ENCODE measurements at regions not wholly inside any gene's neighbourhood (a gene's known extent, or its start where the extent isn't known, plus 50 kb on each side); places are given as distances from the start of the nearest gene placed in this dataset.

DNA sequence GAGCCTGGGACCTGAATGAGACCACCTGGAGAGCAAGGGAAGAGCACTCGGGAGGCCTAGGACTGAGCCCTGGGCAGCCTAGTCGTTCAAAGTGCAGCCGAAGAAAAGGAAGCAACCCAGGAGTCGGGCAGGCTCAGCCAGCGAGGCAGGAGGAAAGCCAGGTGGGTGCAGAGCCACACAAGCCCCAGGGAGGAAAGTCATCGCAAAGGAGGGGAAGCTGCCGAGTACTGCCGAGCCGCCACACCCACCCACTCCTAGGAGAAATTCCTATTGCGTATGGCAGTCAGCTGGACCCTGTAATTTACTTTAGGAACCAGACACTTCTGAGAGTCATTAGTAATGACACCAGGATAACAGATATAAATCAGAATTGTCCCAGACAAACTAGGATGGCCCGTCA lies 187.6 kb downstream of the KATNIP start:
- no peak overlapping the region for H3K4me3 ChIP-seq (ENCODE audit: low read depth, low read length)
- H3K27ac Mint-ChIP-seq: no peak overlapping the region
- H3K27me3 Mint-ChIP-seq: no peaks in the 10 kb centered on the region
- H3K27ac ChIP-seq (ENCODE audit: insufficient read depth, low read length, poor library complexity, severe bottlenecking): no peak overlapping the region
- ATAC-seq (ENCODE audit: low read depth in 2 of 2) (no peak), DNase-seq (no peak)
- peaks cover 4% of the 10 kb centered on the region for H3K36me3 ChIP-seq (ENCODE audit: control insufficient read depth, insufficient read depth, low read length)
- no peaks in the 10 kb centered on the region for H3K9me3 Mint-ChIP-seq
- peaks cover 30% of the 10 kb centered on the region for H3K36me3 Mint-ChIP-seq
- H3K4me3 Mint-ChIP-seq: no peak overlapping the region
- H3K27me3 ChIP-seq (ENCODE audit: control insufficient read depth, insufficient read depth, low read length): no peaks in the 10 kb centered on the region
- H3K4me1 Mint-ChIP-seq: peaks cover 0 to 5% (median 0%) of the 10 kb centered on the region in 4 donors
- no peaks in the 10 kb centered on the region for H3K4me1 ChIP-seq (ENCODE audit: control insufficient read depth, insufficient read depth, low read length, poor library complexity, severe bottlenecking)
- no peaks in the 10 kb centered on the region for H3K9me3 ChIP-seq (ENCODE audit: control insufficient read depth in 2 of 2, low read length in 2 of 2)
